ENCODE measurements at regions not wholly inside any gene's neighbourhood (a gene's known extent, or its start where the extent isn't known, plus 50 kb on each side); places are given as distances from the start of the nearest gene placed in this dataset.

- Histone ChIP-seq H3K4me1 (ENCODE audit: insufficient read depth, low read length) (peaks cover 3% of the 10 kb centered on the region; the same call in 1 of the 2 replicates), H3K56ac (ENCODE audit: insufficient read length, low read depth, low read length) (no peak overlapping the region), H2BK15ac (ENCODE audit: low read depth, low read length) (no peak overlapping the region), H3K27ac (ENCODE audit: insufficient read length, low read depth, low read length) (no peak overlapping the region), H4K91ac (ENCODE audit: insufficient read length, low read depth, low read length) (no peak overlapping the region), H4K8ac (replicated peaks; ENCODE audit: insufficient read length, low read depth, low read length) (no peak overlapping the region), H3K23me2 (ENCODE audit: insufficient read length, low read depth, low read length, poor library complexity, severe bottlenecking) (no peaks in the 10 kb centered on the region), H3K4me2 (ENCODE audit: insufficient read depth, insufficient read length, low read length) (no peak overlapping the region), H3K4ac (ENCODE audit: low read depth, low read length) (no peak overlapping the region), H3K18ac (ENCODE audit: insufficient read length, low read depth, low read length) (no peak overlapping the region), H4K5ac (ENCODE audit: insufficient read length, low read depth, low read length) (no peak overlapping the region), H3K14ac (ENCODE audit: insufficient read depth, low read length) (no peak overlapping the region), H2BK5ac (ENCODE audit: insufficient read length, low read length) (no peak overlapping the region), H4K20me1 (ENCODE audit: control insufficient read depth, insufficient read depth, insufficient read length) (no peaks in the 10 kb centered on the region), H3K9me3 (ENCODE audit: control insufficient read depth, low read depth, low read length) (no peaks in the 10 kb centered on the region), H3K23ac (ENCODE audit: insufficient read length, low read depth, low read length) (no peak overlapping the region), H3K79me2 (ENCODE audit: insufficient read depth, low read length) (no peaks in the 10 kb centered on the region), H2AK5ac (ENCODE audit: insufficient read length, low read length) (no peak overlapping the region), H3K27me3 (ENCODE audit: insufficient read depth, low read length) (no peaks in the 10 kb centered on the region), H2BK20ac (ENCODE audit: low read depth, low read length, poor library complexity, severe bottlenecking) (no peak overlapping the region), H3T11ph (ENCODE audit: low read length) (no peak overlapping the region), H2BK120ac (ENCODE audit: low read depth, low read length, poor library complexity, severe bottlenecking) (no peak overlapping the region), H3K79me1 (ENCODE audit: insufficient read depth, low read depth, low read length, poor library complexity, severe bottlenecking) (no peaks in the 10 kb centered on the region), H2BK12ac (ENCODE audit: insufficient read length, low read depth, low read length) (no peak overlapping the region), H2AFZ (ENCODE audit: low read length) (no peak overlapping the region), H3K9ac (ENCODE audit: extremely low read depth, insufficient read length, low read length) (no peak overlapping the region)
- Mint-ChIP-seq H3K9me3 (peaks cover 6 to 7% of the 10 kb centered on the region in 2 experiments; a peak in 3 of 5 replicates), H3K36me3 (ENCODE audit: insufficient read depth in 1 of 3, low read depth in 3 of 3) (no peaks in the 10 kb centered on the region; a peak in 3 of 7 replicates), H3K4me3 (no peak overlapping the region), H3K4me1 (peaks cover 10 to 11% of the 10 kb centered on the region in 2 experiments), H3K27me3 (ENCODE audit: low read depth) (no peaks in the 10 kb centered on the region; the same call in 1 of the 2 replicates), H3K27ac (peak overlapping the region in 1 of 3 experiments; percentile 75; a peak in 1 of 7 replicates)
- no peak for DNase-seq
- TF ChIP-seq, protein P1, sequence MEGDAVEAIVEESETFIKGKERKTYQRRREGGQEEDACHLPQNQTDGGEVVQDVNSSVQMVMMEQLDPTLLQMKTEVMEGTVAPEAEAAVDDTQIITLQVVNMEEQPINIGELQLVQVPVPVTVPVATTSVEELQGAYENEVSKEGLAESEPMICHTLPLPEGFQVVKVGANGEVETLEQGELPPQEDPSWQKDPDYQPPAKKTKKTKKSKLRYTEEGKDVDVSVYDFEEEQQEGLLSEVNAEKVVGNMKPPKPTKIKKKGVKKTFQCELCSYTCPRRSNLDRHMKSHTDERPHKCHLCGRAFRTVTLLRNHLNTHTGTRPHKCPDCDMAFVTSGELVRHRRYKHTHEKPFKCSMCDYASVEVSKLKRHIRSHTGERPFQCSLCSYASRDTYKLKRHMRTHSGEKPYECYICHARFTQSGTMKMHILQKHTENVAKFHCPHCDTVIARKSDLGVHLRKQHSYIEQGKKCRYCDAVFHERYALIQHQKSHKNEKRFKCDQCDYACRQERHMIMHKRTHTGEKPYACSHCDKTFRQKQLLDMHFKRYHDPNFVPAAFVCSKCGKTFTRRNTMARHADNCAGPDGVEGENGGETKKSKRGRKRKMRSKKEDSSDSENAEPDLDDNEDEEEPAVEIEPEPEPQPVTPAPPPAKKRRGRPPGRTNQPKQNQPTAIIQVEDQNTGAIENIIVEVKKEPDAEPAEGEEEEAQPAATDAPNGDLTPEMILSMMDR (conservative IDR thresholded peaks at IDR 0.05): no peak
- no CpG with 5 or more reads among the region's 9 CpGs for WGBS (ENCODE audit: extremely low coverage, insufficient read length, low lambda C conversion rate)
Measured at GRCh38 chr5:102114525-102115069, 181.5 kb downstream of the SLCO4C1 start.

All from H9 (cell line).